Erythroblast (primary cell): ENCODE measurements at regions not wholly inside any gene's neighbourhood (a gene's known extent, or its start where the extent isn't known, plus 50 kb on each side); places are given as distances from the start of the nearest gene placed in this dataset.

Experiments used
- GATA1 ChIP-seq: IDR thresholded peaks from 2 replicates; pipeline ENCODE4 v1.6.1; 2011; ENCODE audit warnings: low read depth, mild to moderate bottlenecking, control low read depth, low read length, moderate library complexity
- POLR2A ChIP-seq: IDR thresholded peaks from 2 replicates; pipeline ENCODE4 v1.6.1; 2011; ENCODE audit warnings: mild to moderate bottlenecking, low read length

GRCh38 chr6:133818320-133818719 lies 70.6 kb upstream of the TCF21 start:
- TF ChIP-seq POLR2A (no peak), GATA1 (no peak)
